Endodermal cell (in vitro differentiated cells): ENCODE measurements at regions not wholly inside any gene's neighbourhood (a gene's known extent, or its start where the extent isn't known, plus 50 kb on each side); places are given as distances from the start of the nearest gene placed in this dataset.

ENCODE experiments used
- DNase-seq: peaks from one replicate; pipeline ENCODE4 v3.0.0-alpha.2; 2017
- H3K27ac ChIP-seq: 2 replicates; pipeline ENCODE4 v1.5.1; 2013; ENCODE audit warnings: mild to moderate bottlenecking, low read depth, low read length, moderate library complexity
- H3K27me3 ChIP-seq: 2 replicates; pipeline ENCODE4 v1.6.1; 2013; ENCODE audit warnings: mild to moderate bottlenecking, low read length, moderate library complexity; ENCODE audit not compliant: insufficient read depth, control insufficient read depth, poor library complexity, severe bottlenecking
- H3K36me3 ChIP-seq: 2 replicates; pipeline ENCODE4 v1.7.0; 2013; ENCODE audit warnings: mild to moderate bottlenecking, low read length, moderate library complexity; ENCODE audit not compliant: control insufficient read depth, insufficient read depth
- H3K4me1 ChIP-seq: one replicate; pipeline ENCODE4 v1.7.0; 2013; ENCODE audit warnings: low read length; ENCODE audit not compliant: control insufficient read depth, insufficient read depth
- H3K4me3 ChIP-seq: 2 replicates; pipeline ENCODE4 v1.5.1; 2013; ENCODE audit warnings: mild to moderate bottlenecking, low read length, moderate library complexity
- H3K9ac ChIP-seq: 2 replicates; pipeline ENCODE4 v1.6.1; 2013; ENCODE audit warnings: mild to moderate bottlenecking, low read length, moderate library complexity; ENCODE audit not compliant: poor library complexity, severe bottlenecking; ENCODE audit errors: extremely low read depth
- H3K9me3 ChIP-seq: 2 replicates; pipeline ENCODE4 v1.6.1; 2013; ENCODE audit warnings: mild to moderate bottlenecking, low read length, moderate library complexity; ENCODE audit not compliant: control insufficient read depth
- H3K27ac Mint-ChIP-seq: 2 replicates; pipeline ENCODE4 v1.8.0; 2020; ENCODE audit warnings: mixed read lengths
- H3K27me3 Mint-ChIP-seq: 2 replicates; pipeline ENCODE4 v1.8.0; 2021; ENCODE audit warnings: mild to moderate bottlenecking, mixed read lengths; ENCODE audit not compliant: insufficient read depth
- H3K36me3 Mint-ChIP-seq: 2 replicates; pipeline ENCODE4 v1.8.0; 2020; ENCODE audit warnings: low read depth, mixed read lengths
- H3K4me1 Mint-ChIP-seq: 2 replicates; pipeline ENCODE4 v1.8.0; 2020; ENCODE audit warnings: mixed read lengths
- H3K4me3 Mint-ChIP-seq: 2 replicates; pipeline ENCODE4 v1.8.0; 2020; ENCODE audit warnings: mild to moderate bottlenecking, moderate library complexity, mixed read lengths
- H3K9me3 Mint-ChIP-seq: 2 replicates; pipeline ENCODE4 v1.8.0; 2020; ENCODE audit warnings: mild to moderate bottlenecking, mixed read lengths
- WGBS, 2 experiments: methylation state at CpG; one replicate each; pipeline versions ENCODE4 v1.1.5 to v1.1.7; 2013; ENCODE audit warnings: missing lambda C conversion rate in 2 of 2, mixed read lengths in 1 of 2; ENCODE audit not compliant: insufficient coverage in 1 of 2, insufficient read length in 1 of 2; 5-methylcytosine and 5-hydroxymethylcytosine counted together
- TF ChIP-seq, protein P1 (sequence below): fragments of 200-600 bp; sonication (generic); conservative IDR thresholded peaks from 2 replicates; pipeline ENCODE4 v1.5.0; 2021; ENCODE audit warnings: antibody characterized with exemption, mild to moderate bottlenecking

DNA sequence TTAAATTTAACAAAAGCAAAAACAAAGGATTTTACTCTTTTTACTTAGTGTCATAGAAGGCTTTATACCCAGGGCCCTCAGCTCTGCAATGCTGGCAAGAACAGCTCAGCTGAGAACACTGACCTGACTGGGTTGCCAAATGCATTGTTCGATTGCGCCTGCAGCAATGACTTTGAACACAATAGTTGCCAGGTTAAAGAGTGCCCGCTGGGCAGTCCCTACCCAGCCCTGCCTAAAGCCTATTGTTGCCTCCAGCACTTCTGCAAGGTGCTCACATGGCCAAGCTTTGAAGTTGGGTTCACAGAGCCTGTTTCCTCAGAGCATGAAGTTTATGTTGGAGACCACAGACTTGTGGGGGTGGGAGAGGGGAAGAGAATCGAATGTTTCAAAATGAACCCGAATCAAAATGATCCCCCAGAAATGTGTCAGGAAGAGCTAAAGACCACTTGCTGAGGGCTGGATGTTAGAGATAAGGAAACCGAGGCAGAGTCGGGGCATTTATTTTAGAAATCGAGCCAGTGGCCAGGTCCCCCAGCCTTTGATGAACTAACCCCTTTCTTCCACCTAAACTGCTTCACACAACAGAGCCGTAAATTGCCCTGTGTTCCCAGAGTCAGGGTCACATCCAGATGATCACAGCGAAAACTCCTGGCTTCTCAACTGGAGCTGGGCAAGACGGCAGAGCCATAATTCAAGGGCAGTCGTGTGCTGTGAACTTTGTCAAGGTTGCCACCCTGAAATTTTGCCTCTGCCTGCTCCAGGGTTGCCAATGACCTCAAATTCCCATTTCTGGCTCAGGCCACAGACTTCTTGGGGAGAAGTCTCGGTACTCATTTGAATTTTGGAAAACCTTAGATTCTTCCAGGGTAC, 55.0 kb downstream of the FOXA2 start:
- H3K27ac ChIP-seq: no peak overlapping the region
- WGBS, 2 experiments: 78 to 79% methylated on average over 12 to 13 of the region's 13 CpGs

DNA sequence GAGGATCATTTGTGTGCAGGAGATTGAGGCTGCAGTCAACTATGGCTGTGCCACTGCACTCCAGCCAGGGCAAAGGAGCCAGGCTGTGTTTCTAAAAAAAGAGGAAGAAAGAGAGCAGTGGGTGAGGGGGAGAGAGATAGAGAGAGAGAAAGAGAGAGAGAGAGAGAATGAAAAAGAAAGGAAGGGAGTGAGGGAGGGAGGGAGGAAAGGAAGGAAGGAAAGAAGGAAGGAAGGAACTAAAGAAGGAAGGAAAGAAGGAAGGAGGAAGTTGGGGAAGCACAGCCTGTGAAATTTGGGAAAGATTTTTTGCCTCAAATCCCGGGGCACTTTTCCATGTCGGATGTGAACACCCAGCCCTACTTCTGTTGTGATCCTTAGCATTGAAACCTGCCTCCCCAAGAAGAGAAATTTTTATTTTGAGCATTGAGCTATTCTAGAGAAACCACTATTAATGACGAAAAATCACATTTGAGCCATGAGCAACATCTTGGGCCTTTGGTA, 57.8 kb downstream of the FOXA2 start:
- H3K27ac Mint-ChIP-seq: no peak overlapping the region
- H3K4me3 ChIP-seq: no peak overlapping the region
- H3K27me3 Mint-ChIP-seq: peaks cover 13% of the 10 kb centered on the region
- H3K27me3 ChIP-seq: no peaks in the 10 kb centered on the region
- no peaks in the 10 kb centered on the region for H3K9me3 ChIP-seq
- no peaks in the 10 kb centered on the region for H3K9me3 Mint-ChIP-seq
- H3K27ac ChIP-seq: no peak overlapping the region
- DNase-seq: no peak
- peaks cover 62% of the 10 kb centered on the region for H3K4me1 Mint-ChIP-seq
- no peak overlapping the region for H3K9ac ChIP-seq
- H3K4me1 ChIP-seq: peaks cover 27% of the 10 kb centered on the region
- TF ChIP-seq, protein P1, sequence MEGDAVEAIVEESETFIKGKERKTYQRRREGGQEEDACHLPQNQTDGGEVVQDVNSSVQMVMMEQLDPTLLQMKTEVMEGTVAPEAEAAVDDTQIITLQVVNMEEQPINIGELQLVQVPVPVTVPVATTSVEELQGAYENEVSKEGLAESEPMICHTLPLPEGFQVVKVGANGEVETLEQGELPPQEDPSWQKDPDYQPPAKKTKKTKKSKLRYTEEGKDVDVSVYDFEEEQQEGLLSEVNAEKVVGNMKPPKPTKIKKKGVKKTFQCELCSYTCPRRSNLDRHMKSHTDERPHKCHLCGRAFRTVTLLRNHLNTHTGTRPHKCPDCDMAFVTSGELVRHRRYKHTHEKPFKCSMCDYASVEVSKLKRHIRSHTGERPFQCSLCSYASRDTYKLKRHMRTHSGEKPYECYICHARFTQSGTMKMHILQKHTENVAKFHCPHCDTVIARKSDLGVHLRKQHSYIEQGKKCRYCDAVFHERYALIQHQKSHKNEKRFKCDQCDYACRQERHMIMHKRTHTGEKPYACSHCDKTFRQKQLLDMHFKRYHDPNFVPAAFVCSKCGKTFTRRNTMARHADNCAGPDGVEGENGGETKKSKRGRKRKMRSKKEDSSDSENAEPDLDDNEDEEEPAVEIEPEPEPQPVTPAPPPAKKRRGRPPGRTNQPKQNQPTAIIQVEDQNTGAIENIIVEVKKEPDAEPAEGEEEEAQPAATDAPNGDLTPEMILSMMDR: no peak
- H3K4me3 Mint-ChIP-seq: no peak overlapping the region
- no peaks in the 10 kb centered on the region for H3K36me3 ChIP-seq
- WGBS, 2 experiments: 87 to 100% methylated on average over 2 to 3 of the region's 3 CpGs
- no peaks in the 10 kb centered on the region for H3K36me3 Mint-ChIP-seq

More for the DNA sequence above, 55.0 kb downstream of the FOXA2 start:
- no peaks in the 10 kb centered on the region for H3K9me3 ChIP-seq
- H3K4me3 ChIP-seq: no peak overlapping the region
- TF ChIP-seq, protein P1: no peak
- no peak for DNase-seq
- Mint-ChIP-seq H3K4me1 (peaks cover 65% of the 10 kb centered on the region), H3K27ac (no peak overlapping the region), H3K9me3 (no peaks in the 10 kb centered on the region), H3K4me3 (no peak overlapping the region), H3K36me3 (no peaks in the 10 kb centered on the region), H3K27me3 (peaks cover 13% of the 10 kb centered on the region)
- H3K9ac ChIP-seq: no peak overlapping the region
- H3K27me3 ChIP-seq: no peaks in the 10 kb centered on the region
- no peaks in the 10 kb centered on the region for H3K36me3 ChIP-seq
- H3K4me1 ChIP-seq: peaks cover 18% of the 10 kb centered on the region

DNA sequence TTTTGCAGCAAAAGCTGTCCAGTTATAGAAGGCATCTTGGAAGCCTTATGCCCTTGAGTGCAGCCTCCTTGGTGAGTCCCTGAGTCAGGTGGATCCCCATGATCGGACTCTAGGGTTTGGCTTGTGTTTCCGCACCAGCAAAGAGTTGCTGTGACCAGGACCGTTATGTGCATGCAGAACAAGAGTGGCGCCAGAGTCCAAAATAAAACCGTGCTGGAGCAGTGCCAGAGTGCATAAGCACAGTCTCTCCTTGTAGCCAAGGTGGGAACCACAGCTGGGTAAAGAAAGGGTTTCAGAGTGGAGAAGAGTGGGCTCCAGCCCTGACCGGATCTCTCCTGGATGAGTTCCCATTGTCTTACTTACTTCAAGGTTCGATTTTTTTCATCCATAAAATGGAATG, 58.6 kb downstream of the FOXA2 start:
- Mint-ChIP-seq H3K36me3 (no peaks in the 10 kb centered on the region), H3K9me3 (no peaks in the 10 kb centered on the region), H3K4me3 (no peak overlapping the region), H3K27ac (no peak overlapping the region), H3K27me3 (peaks cover 11% of the 10 kb centered on the region), H3K4me1 (peaks cover 56% of the 10 kb centered on the region)
- H3K9me3 ChIP-seq: no peaks in the 10 kb centered on the region
- H3K27me3 ChIP-seq: no peaks in the 10 kb centered on the region
- no peak for DNase-seq
- H3K4me3 ChIP-seq: no peak overlapping the region
- 92 to 95% methylated on average over 6 to 7 of the region's 7 CpGs for WGBS, 2 experiments
- H3K27ac ChIP-seq: no peak overlapping the region
- TF ChIP-seq, protein P1: no peak
- H3K36me3 ChIP-seq: no peaks in the 10 kb centered on the region
- H3K4me1 ChIP-seq: peaks cover 27% of the 10 kb centered on the region
- H3K9ac ChIP-seq: no peak overlapping the region
